ENCODE measurements at regions not wholly inside any gene's neighbourhood (a gene's known extent, or its start where the extent isn't known, plus 50 kb on each side); places are given as distances from the start of the nearest gene placed in this dataset.
"Not testable (repeated sequence)": the region's sequence is repeated elsewhere in the genome, so short reads cannot be mapped to it uniquely, and the experiment has no call there.

DNA sequence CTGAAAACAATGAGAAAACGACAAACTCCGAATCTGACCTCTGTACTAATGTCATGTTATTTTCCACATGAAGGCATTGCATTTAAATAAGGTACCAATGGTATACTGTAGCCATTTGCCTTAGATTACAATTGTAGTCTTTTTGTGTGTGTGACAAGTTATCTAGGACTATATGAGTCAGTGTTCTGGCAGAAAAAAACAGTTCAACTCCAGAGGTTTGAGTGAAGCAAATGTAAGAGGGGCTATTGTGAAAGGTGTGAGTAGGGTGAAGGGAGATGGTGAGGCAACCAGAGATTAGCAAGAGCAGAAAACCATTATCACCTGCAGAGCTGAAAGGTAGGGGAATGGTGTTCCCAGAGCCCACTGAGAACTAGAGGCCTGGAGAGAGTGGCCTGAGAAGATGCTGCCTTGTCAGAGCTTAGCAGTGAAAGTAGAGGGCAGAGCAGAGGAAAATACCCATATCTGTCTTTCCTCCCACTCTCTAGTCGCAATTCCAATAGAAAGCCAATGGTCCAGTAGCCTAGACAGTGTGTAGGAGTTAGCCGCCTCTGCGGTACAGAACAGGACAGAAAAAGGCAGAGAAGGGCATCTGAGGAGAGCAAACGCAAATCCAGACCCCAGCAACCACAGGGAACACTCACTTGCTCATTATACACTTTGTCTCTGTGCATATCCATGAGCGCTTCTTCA, 112.2 kb downstream of the DYRK2 start:
- no peak for DNase-seq

DNA sequence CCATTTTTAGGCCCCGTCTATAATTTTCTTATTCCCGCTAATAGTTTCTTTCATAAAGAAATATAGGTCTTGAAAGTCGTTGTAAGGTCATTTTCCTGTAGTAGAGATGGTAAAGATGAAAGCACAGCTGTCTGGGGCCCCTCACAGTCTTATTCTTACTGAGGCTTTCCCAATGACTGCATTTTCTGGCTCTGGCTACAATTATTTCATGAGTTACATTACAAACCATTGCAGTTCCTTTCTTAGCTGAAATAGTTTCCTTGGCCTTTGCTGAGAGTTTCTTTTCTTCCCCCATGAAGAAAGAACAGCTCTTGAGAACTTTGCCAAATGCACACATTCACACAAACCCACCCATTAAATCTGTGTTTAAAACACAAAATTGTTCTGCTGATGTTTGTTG, 113.0 kb downstream of the DYRK2 start:
- DNase-seq, result no peak

DNA sequence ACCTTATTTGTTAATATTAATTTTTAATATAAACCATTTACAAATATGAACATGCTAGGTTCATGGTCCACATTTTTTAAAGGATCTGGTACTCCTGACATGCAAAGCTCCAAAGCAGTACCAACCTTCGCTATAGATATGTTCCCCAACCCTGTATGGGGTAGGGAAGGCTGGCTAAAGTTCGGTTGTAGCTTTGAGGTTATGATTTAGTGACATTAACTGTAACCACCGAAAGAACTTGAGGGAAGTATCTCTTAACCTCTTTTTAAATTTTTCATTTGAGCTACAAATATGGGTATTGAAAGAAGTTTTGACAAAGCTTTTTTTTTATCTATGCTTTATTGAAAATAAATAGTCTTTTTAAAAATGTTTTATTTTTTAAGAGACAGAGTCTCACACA, 115.5 kb downstream of the DYRK2 start:
- no peak for DNase-seq

DNA sequence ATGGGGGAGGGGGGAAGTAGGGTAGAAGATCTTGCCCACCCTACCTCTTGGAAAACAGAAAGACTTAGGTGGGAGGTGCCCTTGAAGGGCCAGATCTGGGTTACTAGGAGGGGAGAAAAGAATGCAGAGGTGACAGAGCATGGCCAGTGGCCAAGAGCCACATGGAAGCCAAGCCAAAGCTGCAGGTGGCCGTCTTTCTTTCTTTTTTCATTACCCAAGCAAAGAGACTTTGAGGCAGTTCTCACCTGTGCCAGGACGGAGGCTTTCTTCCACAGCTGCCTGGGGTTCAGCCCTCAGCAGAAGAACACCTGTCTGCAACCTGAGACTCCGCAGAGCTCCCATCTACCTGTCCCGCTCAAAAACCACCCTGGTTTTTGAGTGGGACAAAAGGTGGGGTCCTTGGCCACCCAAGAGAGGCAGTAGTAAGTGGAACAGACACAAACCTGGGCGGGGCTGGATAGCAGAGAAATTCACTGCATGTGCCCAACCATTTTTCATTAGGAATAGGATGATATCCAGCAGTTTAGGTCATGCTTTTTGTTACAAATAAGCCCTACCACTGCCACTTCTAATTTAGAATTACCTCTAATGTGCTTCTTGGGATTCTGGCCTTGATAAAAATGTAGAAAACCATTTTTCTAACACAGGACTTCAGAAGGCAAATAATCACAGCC, 116.5 kb downstream of the DYRK2 start:
- peak; percentile 89 for DNase-seq

GRCh38 chr12:67765776-67766766, 117.5 kb downstream of the DYRK2 start:
- DNase-seq, result no peak

GRCh38 chr12:67772267-67773169, 124.0 kb downstream of the DYRK2 start:
- DNase-seq, result peak; percentile 32

GRCh38 chr12:67773896-67774295, 125.4 kb downstream of the DYRK2 start:
- no peak for DNase-seq

DNA sequence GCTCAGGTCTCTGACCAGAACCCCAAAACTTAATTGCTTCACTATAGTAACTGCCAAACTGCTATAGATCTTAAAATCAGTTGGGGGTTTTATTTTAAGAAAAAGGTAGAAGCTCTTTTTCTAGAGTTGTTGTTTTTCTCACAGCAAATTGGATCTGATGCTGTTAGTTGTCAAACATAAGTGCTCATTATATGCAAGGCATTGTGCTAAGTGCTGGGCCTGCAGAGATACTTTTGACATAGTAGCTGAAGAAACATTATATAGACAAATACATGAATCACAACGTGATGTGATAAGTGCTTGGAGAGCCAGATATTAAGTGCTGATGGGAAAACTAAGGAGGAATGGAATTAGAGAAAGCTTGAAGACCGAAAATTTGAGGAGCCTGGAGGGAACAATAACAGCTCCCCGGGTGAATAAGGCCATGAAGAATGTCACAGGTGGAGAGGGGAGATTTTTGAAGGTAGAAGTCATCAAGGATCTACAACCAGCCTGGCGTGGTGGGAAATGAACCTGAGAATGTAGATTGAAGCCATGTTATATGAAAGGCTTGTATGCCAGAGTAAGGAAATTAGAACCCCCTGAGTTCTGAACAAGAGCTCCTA, 126.5 kb downstream of the DYRK2 start:
- no peak for DNase-seq

GRCh38 chr12:67780580-67781084, 132.1 kb downstream of the DYRK2 start:
- no peak for DNase-seq

- DNase-seq, result no peak
These were observed 134.0 kb downstream of the DYRK2 start for GRCh38 chr12:67782573-67782972.

DNA sequence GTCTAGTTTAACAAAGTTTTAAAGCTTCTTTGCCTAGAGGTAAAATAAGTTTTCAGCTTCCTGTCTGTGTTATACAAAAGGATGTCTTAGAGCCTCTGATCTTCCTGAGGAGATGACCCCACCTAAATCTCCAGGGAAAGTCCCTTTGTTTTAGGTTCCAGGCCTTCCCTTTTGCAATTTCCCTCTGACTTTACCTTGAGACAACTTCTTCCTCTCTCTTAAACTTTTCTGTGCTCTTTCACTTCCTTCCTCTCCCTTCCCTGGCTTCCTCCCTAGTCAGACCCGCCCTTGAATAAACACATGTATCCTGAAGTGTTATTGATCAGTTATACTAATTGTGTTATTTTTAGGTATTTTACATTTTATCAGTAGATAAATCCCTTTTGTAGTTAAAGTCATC, 134.8 kb downstream of the DYRK2 start:
- no peak for DNase-seq

DNA sequence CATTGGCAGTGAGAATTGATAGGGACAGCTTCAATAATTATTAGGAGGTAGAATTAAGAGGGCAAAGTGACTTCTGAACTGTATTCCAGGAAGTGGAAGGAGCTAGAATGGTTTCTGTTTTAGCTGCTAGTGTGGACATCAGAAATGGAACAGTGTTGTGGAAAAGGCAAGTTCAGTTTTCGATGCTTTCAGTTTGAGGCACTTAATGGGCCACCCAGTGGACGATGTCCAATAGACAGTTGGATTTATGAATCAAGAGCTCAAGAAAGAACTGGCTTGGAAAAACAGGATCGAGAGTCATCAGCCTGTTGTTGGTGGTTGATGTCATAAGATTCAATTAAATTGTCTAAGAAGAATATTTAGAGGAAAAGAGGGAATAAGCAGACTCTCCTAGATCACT, 136.3 kb downstream of the DYRK2 start:
- DNase-seq, result no peak

- no peak for DNase-seq
These were observed 137.5 kb downstream of the DYRK2 start for GRCh38 chr12:67786086-67786485.

DNA sequence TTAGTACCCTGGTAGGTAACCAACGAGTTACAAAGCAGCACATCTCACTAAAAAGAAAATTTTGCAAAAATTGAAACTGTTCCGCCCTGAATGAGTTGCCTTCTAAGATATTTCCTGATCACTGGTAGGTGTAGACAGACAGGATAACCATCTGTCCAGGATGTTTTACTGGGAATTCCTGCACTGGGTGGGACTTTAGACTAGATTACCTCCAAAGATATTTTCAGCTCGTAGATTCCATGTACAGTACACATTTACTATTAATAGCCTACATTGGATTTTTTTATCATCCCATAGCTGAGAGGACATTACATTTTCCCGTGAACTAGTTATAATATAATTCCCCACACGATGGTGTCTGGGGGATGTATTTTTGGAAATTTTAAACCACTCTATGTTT, 139.6 kb downstream of the DYRK2 start:
- DNase-seq, result no peak

DNA sequence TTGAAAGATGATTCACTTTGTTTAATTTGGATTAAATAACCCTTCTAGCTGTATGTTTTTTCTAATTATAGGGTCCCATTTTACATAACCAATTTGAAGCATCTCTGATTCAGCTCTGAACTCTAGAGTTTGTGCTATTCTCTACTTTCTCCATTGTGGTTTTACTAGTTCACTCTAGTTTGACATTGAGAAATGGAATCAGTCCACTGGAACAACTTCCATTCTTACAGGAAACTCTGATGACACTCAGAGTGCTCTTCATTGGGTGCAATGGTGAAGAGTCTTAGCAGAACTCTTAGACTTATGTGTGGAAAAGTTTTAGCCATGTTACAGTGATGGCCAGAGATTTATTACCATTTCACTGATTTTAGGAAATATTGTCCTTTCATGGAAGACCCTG, 140.7 kb downstream of the DYRK2 start:
- no peak for DNase-seq

DNA sequence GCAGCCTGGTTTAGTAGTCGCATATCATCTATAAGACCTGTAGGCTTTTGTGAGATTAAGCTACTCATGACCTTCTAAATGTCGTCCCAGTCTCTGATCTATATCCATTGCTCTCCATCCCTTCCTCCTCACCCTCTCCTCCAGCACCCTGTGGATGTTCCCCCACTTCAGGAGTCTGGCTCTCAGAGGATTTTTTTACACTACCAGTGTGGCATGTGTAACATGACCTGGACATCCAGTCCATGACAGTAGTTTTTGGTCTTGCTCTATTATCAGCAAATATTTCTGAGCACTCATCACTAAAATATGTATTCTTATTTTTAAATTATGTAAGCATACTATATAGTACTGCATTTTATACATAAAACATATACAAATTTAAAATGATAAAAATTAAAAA, 142.1 kb downstream of the DYRK2 start:
- DNase-seq, result no peak

DNA sequence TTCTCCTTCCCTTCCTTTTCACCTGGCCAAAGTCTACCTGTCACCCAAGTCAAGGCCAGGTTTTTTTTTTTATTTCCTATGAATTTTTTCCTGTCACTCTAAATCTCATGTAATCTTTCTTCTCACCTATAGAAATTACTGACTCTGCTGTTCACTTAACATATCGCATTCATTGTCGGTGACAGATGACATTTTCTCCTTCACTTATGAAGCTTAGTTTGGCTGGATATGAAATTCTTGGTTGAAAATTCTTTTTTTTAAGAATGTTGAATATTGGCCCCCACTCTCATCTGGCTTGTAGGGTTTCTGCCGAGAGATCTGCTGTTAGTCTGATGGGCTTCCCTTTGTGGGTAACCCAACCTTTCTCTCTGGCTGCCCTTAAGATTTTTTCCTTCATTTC, 142.8 kb downstream of the DYRK2 start:
- DNase-seq, result not testable (repeated sequence)

GRCh38 chr12:67792185-67792584, 143.6 kb downstream of the DYRK2 start:
- no peak for DNase-seq

DNA sequence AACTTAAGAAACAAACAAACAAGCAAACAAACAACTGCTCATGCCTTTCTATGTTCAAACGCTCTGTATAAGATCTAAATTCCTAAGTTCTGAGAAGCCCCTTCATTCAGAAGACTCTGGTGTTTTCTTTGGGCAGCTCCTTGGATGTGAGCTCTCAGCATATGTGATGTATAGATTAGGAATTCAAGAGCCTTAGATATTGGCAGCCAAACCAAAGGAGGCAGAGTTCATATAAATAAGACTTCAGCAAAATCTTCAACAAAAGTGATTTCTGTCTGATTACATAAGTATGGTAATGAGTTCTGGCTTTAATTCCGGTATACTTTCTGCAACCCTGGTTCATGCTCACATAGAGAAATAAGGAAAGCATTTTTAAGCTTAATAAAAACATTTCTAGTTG, 145.6 kb downstream of the DYRK2 start:
- no peak for DNase-seq

DNA sequence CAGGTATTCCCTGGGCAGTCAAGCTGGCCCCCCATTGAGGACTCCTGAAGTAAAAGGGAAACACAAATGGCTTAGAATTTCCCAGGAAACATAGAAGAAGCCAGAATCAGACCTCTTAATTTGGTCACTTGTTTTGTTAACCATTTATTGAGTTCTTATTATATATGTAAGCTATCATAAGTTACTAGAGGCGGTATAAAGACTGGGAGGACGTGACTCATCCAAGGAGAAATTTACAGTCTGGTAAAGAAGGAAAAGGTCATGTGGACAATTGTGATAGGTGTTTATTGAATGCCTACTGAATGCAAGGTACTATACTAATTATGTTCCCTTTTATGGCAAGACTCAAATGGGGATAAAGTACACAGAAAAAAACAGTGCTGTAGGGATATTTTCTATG, 146.7 kb downstream of the DYRK2 start:
- no peak for DNase-seq

DNA sequence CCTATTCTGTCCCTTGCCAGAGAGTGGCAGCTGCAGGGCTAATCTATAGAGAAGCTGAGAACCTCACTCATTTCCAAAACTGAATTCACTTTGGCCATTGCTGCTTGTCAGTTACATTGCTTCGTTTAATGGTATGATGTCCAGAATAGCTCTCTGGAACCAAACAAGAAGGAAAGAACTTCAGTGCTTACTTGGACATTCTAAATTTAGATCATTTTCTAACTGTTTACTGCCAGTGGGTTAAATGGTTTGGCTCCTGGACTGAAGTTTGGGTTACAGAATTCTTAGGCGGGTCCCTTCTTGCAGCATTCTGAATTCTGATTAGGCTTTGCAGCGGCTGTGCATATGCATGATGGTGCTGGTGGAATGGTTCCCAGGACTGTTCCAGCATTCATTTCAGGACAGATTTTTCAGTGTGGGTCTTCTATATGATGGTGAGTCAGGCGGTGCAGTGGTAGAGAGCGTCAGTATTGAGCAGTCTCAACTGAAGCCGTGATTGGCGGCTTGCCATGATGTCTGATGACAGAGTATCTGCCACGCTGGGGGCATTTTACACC, 148.7 kb downstream of the DYRK2 start:
- no peak for DNase-seq

GRCh38 chr12:67797753-67798152, 149.2 kb downstream of the DYRK2 start:
- no peak for DNase-seq
